Activated naive CD8-positive, alpha-beta T cell treated with anti-CD3 and anti-CD28 coated beads, Interleukin-2, amount 10 ng/mL, durations not matched to agents 7 days and 5 days (primary cell): ENCODE measurements at regions not wholly inside any gene's neighbourhood (a gene's known extent, or its start where the extent isn't known, plus 50 kb on each side); places are given as distances from the start of the nearest gene placed in this dataset.

Experiments used
- ATAC-seq: fragments of 150-1000 bp; cut with Tn5 transposase; one replicate; pipeline ENCODE4 v1.10.0; 2021; ENCODE audit warnings: low read depth, moderate library complexity
- POLR2A ChIA-PET: fragments of 350-600 bp; sonication (Branson Sonifier 250); formaldehyde crosslinking; loops from one replicate; lab custom pipeline; 2021; ENCODE audit warnings: antibody characterized with exemption; lab: Charles Lee
- DNase-seq: peaks from one replicate; pipeline ENCODE4 v3.0.0; 2021
- H3K27ac Mint-ChIP-seq: one replicate; pipeline ENCODE4 v1.8.0; 2022; ENCODE audit warnings: mild to moderate bottlenecking, mixed read lengths
- H3K27me3 Mint-ChIP-seq: one replicate; pipeline ENCODE4 v1.8.0; 2022; ENCODE audit warnings: mild to moderate bottlenecking, moderate library complexity, mixed read lengths
- H3K36me3 Mint-ChIP-seq: one replicate; pipeline ENCODE4 v1.8.0; 2021; ENCODE audit warnings: mild to moderate bottlenecking, mixed read lengths
- H3K4me1 Mint-ChIP-seq: one replicate; pipeline ENCODE4 v1.8.0; 2021; ENCODE audit warnings: mixed read lengths
- H3K4me3 Mint-ChIP-seq: one replicate; pipeline ENCODE4 v1.8.0; 2022; ENCODE audit warnings: mild to moderate bottlenecking, moderate library complexity, mixed read lengths
- H3K9me3 Mint-ChIP-seq: one replicate; pipeline ENCODE4 v1.8.0; 2021; ENCODE audit warnings: mixed read lengths

GRCh38 chr10:106520698-106521097, 643.8 kb downstream of the SORCS1 start:
- POLR2A ChIA-PET, result no interaction called here
- no peaks in the 10 kb centered on the region for H3K4me1 Mint-ChIP-seq

GRCh38 chr10:106519376-106520030, 645.0 kb downstream of the SORCS1 start:
- ATAC-seq (no peak), DNase-seq (no peak)
- Mint-ChIP-seq H3K9me3 (peaks cover 4% of the 10 kb centered on the region), H3K27ac (no peak overlapping the region), H3K36me3 (no peaks in the 10 kb centered on the region), H3K4me3 (no peak overlapping the region), H3K27me3 (no peaks in the 10 kb centered on the region), H3K4me1 (no peaks in the 10 kb centered on the region)
- POLR2A ChIA-PET, result no interaction called here

More at GRCh38 chr10:106520698-106521097, 643.8 kb downstream of the SORCS1 start:
- peaks cover 2% of the 10 kb centered on the region for H3K9me3 Mint-ChIP-seq
- H3K27ac Mint-ChIP-seq, result no peak overlapping the region
- no peak overlapping the region for H3K4me3 Mint-ChIP-seq
- ATAC-seq, result no peak
- no peaks in the 10 kb centered on the region for H3K27me3 Mint-ChIP-seq
- no peaks in the 10 kb centered on the region for H3K36me3 Mint-ChIP-seq
- DNase-seq, result no peak

GRCh38 chr10:106515206-106515790, 649.2 kb downstream of the SORCS1 start:
- no peaks in the 10 kb centered on the region for H3K4me1 Mint-ChIP-seq
- DNase-seq (no peak), ATAC-seq (no peak)
- no peak overlapping the region for H3K4me3 Mint-ChIP-seq
- POLR2A ChIA-PET, result no interaction called here
- H3K27ac Mint-ChIP-seq, result no peak overlapping the region
- peaks cover 4% of the 10 kb centered on the region for H3K9me3 Mint-ChIP-seq
- H3K27me3 Mint-ChIP-seq, result no peaks in the 10 kb centered on the region
- no peaks in the 10 kb centered on the region for H3K36me3 Mint-ChIP-seq

GRCh38 chr10:106513352-106513771, 651.1 kb downstream of the SORCS1 start:
- H3K27me3 Mint-ChIP-seq, result no peaks in the 10 kb centered on the region
- ATAC-seq, result no peak
- H3K36me3 Mint-ChIP-seq, result no peaks in the 10 kb centered on the region
- no peak overlapping the region for H3K27ac Mint-ChIP-seq
- POLR2A ChIA-PET, result no interaction called here
- peaks cover 2% of the 10 kb centered on the region for H3K9me3 Mint-ChIP-seq
- no peak overlapping the region for H3K4me3 Mint-ChIP-seq
- no peaks in the 10 kb centered on the region for H3K4me1 Mint-ChIP-seq
- no peak for DNase-seq

GRCh38 chr10:106511917-106512316, 652.6 kb downstream of the SORCS1 start:
- Mint-ChIP-seq H3K27ac (no peak overlapping the region), H3K27me3 (no peaks in the 10 kb centered on the region), H3K9me3 (peaks cover 5% of the 10 kb centered on the region), H3K4me1 (no peaks in the 10 kb centered on the region), H3K4me3 (no peak overlapping the region), H3K36me3 (no peaks in the 10 kb centered on the region)
- ATAC-seq, result no peak
- no peak for DNase-seq
- POLR2A ChIA-PET, result no interaction called here

- Mint-ChIP-seq H3K4me3 (no peak overlapping the region), H3K4me1 (no peaks in the 10 kb centered on the region), H3K27me3 (no peaks in the 10 kb centered on the region), H3K9me3 (peaks cover 2% of the 10 kb centered on the region), H3K27ac (no peak overlapping the region), H3K36me3 (no peaks in the 10 kb centered on the region)
- no peak for DNase-seq
- no peak for ATAC-seq
- POLR2A ChIA-PET, result no interaction called here
Observed at GRCh38 chr10:106508950-106509349, 655.6 kb downstream of the SORCS1 start.

GRCh38 chr10:106506526-106507283, 657.8 kb downstream of the SORCS1 start:
- Mint-ChIP-seq H3K27me3 (no peaks in the 10 kb centered on the region), H3K36me3 (no peaks in the 10 kb centered on the region), H3K27ac (no peak overlapping the region), H3K9me3 (peaks cover 2% of the 10 kb centered on the region), H3K4me3 (no peak overlapping the region), H3K4me1 (no peaks in the 10 kb centered on the region)
- DNase-seq (no peak), ATAC-seq (no peak)
- POLR2A ChIA-PET, result no interaction called here

GRCh38 chr10:106504536-106504935, 660.0 kb downstream of the SORCS1 start:
- POLR2A ChIA-PET, result no interaction called here
- Mint-ChIP-seq H3K27me3 (no peaks in the 10 kb centered on the region), H3K36me3 (no peaks in the 10 kb centered on the region), H3K27ac (no peak overlapping the region), H3K4me3 (no peak overlapping the region), H3K4me1 (no peaks in the 10 kb centered on the region), H3K9me3 (peaks cover 2% of the 10 kb centered on the region)
- DNase-seq (no peak), ATAC-seq (no peak)

- POLR2A ChIA-PET, result no interaction called here
- no peaks in the 10 kb centered on the region for H3K36me3 Mint-ChIP-seq
- H3K27ac Mint-ChIP-seq, result no peak overlapping the region
Observed at GRCh38 chr10:106502641-106503040, 661.9 kb downstream of the SORCS1 start.

GRCh38 chr10:106500925-106501525, 663.5 kb downstream of the SORCS1 start:
- no peak overlapping the region for H3K27ac Mint-ChIP-seq
- DNase-seq (no peak), ATAC-seq (no peak)
- no peaks in the 10 kb centered on the region for H3K27me3 Mint-ChIP-seq
- no peak overlapping the region for H3K4me3 Mint-ChIP-seq
- H3K36me3 Mint-ChIP-seq, result no peaks in the 10 kb centered on the region
- peaks cover 4% of the 10 kb centered on the region for H3K9me3 Mint-ChIP-seq
- no peaks in the 10 kb centered on the region for H3K4me1 Mint-ChIP-seq
- POLR2A ChIA-PET, result no interaction called here

More at GRCh38 chr10:106502641-106503040, 661.9 kb downstream of the SORCS1 start:
- H3K4me1 Mint-ChIP-seq, result no peaks in the 10 kb centered on the region
- ATAC-seq (no peak), DNase-seq (no peak)
- no peak overlapping the region for H3K4me3 Mint-ChIP-seq
- H3K27me3 Mint-ChIP-seq, result no peaks in the 10 kb centered on the region
- peaks cover 2% of the 10 kb centered on the region for H3K9me3 Mint-ChIP-seq

GRCh38 chr10:106500041-106500924, 664.2 kb downstream of the SORCS1 start:
- Mint-ChIP-seq H3K27me3 (no peaks in the 10 kb centered on the region), H3K27ac (no peak overlapping the region), H3K36me3 (no peaks in the 10 kb centered on the region), H3K9me3 (peaks cover 4% of the 10 kb centered on the region), H3K4me1 (no peaks in the 10 kb centered on the region), H3K4me3 (no peak overlapping the region)
- POLR2A ChIA-PET, result no interaction called here
- no peak for DNase-seq
- no peak for ATAC-seq

GRCh38 chr10:106499448-106499847, 665.1 kb downstream of the SORCS1 start:
- Mint-ChIP-seq H3K27ac (no peak overlapping the region), H3K27me3 (no peaks in the 10 kb centered on the region), H3K36me3 (no peaks in the 10 kb centered on the region), H3K4me3 (no peak overlapping the region), H3K9me3 (peaks cover 4% of the 10 kb centered on the region), H3K4me1 (no peaks in the 10 kb centered on the region)
- DNase-seq (no peak), ATAC-seq (no peak)
- POLR2A ChIA-PET, result no interaction called here

- ATAC-seq (no peak), DNase-seq (no peak)
- Mint-ChIP-seq H3K4me1 (no peaks in the 10 kb centered on the region), H3K27ac (no peak overlapping the region), H3K4me3 (no peak overlapping the region), H3K9me3 (peaks cover 4% of the 10 kb centered on the region), H3K27me3 (no peaks in the 10 kb centered on the region), H3K36me3 (no peaks in the 10 kb centered on the region)
- POLR2A ChIA-PET, result no interaction called here
Observed at GRCh38 chr10:106498675-106499074, 665.8 kb downstream of the SORCS1 start.
